Stimulated activated CD4-positive, alpha-beta T cell treated with anti-CD3 and anti-CD28 coated beads, Interleukin-4, amount 100 ng/mL, for 24 hours (primary cell): ENCODE measurements at regions not wholly inside any gene's neighbourhood (a gene's known extent, or its start where the extent isn't known, plus 50 kb on each side); places are given as distances from the start of the nearest gene placed in this dataset.
"Not testable (repeated sequence)": the region's sequence is repeated elsewhere in the genome, so short reads cannot be mapped to it uniquely, and the experiment has no call there.

Source experiments
- DNase-seq: peaks from one replicate; pipeline ENCODE4 v3.0.0-alpha.2; 2020

- DNase-seq = no peak
Measured at GRCh38 chr6:99668036-99668705, 61.5 kb downstream of the PRDM13 start.

- no peak for DNase-seq
Measured at GRCh38 chr6:99689916-99690685, 83.5 kb downstream of the PRDM13 start.

- DNase-seq = not testable (repeated sequence)
Measured at GRCh38 chr6:99702287-99702686, 95.7 kb downstream of the PRDM13 start.

DNA sequence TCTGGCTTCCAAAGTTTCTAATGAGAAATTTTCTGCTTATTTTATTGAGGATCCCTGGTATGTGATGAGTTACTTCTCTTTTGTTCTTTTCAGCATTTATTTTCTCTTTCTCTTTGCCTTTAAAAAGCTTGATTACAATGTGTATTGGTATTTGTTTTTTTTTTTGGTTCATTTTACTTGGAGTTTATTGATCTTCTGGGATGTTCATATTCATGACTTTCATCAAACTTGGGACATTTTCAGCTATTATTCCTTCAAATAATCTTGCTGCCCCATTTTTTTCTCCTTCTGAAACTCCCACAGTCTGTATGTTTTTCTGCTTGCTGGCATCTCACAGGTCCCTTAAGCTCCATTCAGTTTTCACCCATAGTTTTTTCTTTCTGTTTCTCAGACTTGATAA, 102.4 kb downstream of the PRDM13 start:
- no peak for DNase-seq

GRCh38 chr6:99711302-99711701, 104.7 kb downstream of the PRDM13 start:
- DNase-seq = no peak

GRCh38 chr6:99711925-99712324, 105.3 kb downstream of the PRDM13 start:
- no peak for DNase-seq

DNA sequence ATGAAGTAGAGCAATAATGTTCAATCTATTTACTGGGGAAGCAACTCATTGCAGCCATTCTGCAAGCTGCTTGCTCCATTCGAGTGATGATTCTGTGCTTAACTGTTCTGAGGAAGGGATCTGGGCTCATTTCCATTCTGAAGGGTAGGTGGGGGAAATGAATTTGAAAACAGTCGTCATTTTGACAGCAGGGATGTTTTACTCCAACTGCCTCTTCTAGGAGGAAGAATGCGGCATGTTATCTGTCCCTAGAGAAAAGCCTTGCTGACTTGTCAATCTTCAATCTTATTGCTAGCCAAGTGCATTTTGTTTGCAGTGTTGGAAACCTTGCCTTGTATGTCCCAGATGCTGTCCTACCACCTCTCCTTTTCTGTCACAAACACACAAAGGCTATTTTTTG, 105.9 kb downstream of the PRDM13 start:
- DNase-seq = no peak

GRCh38 chr6:99722043-99722442, 115.4 kb downstream of the PRDM13 start:
- not testable (repeated sequence) for DNase-seq

- not testable (repeated sequence) for DNase-seq
Measured at GRCh38 chr6:99730237-99730636, 123.6 kb downstream of the PRDM13 start.

DNA sequence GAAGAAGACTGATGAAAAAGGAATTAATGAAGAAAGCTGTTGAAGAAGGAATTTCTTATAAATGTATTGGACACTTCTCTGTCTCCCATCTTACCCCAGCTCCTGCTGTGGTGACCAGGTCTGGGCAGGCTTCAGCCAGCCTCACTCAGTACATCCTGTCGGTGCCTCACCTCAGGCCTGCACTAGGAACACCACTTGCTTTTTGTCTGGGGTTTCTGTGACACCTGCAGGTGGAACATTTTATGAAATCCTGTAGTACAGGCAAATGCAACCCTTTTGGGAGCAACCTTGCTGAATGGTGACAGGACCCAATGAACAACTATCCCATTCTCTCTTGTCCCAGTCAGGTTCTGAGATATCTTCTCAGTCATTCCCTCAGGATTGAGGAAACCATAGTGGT, 129.7 kb downstream of the PRDM13 start:
- no peak for DNase-seq

DNA sequence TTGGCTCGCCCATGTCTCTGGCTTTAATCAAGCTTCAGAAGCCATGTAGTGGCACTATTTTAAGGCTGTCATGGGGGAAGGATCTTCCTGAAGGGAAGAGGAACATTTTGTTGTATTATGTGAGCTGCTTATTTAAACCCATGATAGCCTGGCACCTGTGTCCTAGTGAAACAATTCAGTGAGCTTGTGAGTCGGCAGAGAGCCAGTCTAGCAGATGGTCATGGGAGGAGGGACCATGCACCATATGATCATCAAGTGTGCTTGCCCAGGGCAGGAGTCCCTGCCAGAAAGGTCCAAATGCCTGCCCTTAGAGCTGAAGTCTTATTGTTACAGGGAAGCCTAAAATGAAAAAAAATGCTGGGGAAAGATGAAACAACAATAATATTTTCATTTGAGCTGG, 132.9 kb downstream of the PRDM13 start:
- DNase-seq = no peak

- no peak for DNase-seq
Measured at GRCh38 chr6:99741092-99741491, 134.5 kb downstream of the PRDM13 start.

DNA sequence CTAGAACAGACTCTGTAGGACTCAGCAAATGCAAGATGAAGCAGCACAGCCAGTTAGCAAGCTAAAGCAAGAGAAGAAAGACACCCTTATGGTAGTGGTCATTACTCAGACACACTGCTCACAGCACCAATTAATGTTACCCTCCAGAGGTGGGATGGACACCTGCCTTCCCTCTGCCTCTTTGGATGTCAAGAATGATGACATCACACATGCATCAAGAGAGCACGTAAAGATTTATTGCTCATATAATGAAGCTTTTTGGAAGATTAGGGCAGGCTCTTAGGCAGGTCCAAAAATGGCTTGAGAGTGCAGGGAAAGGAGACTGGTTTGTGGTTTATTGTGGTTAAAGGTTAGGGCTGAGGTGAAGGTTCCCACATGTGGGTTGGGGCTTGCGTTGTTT, 137.0 kb downstream of the PRDM13 start:
- no peak for DNase-seq

DNA sequence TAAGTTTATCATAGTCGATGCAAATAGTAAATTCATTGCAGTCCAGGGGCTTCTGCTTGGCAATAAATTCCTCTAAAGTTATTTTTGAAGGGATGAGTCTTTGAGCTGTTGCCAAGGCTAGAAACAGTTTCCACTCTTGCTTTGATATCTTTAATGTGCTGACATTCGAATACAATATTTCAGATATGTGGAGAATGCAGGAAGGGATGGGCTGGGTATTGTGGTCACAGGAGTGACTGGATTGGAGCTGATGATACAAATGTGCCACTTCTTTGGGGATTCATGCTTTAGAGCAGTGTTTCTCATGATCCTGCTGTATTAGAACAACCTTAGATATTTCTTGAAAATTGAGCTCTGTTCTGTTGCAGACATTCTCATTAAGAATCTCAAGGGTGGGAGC, 139.0 kb downstream of the PRDM13 start:
- no peak for DNase-seq

DNA sequence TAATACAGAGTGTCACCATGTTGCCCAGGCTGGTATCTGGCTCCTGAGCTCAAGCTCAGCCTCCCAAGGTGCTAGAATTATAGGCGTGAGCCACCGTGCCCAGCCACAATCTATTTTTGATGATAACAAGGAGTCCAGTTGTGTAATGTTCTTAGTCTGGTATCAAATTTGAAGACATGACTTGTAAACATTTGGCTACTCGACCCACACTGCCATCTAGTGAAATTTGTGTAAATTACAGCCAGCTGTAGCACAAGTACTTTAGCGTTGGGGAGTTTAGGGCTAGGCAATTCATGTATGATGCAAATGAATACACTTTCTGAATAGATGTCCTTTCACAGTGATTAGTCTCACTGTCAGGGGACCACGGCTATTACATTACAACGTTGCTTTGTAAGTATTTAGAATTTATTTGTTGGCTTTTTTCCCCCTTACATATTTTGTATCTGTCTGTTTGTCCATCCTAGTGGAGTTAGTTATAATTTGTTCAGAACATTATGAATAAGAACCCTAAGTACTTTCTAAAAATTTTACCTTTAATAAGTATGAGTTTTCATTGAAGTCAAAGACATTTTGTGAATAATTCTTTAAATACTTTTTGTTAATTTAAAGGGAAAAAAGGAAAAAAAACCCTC, 139.7 kb downstream of the PRDM13 start:
- peak; percentile 67 for DNase-seq

- DNase-seq = no peak
Measured at GRCh38 chr6:99761711-99762110, 155.1 kb downstream of the PRDM13 start.

DNA sequence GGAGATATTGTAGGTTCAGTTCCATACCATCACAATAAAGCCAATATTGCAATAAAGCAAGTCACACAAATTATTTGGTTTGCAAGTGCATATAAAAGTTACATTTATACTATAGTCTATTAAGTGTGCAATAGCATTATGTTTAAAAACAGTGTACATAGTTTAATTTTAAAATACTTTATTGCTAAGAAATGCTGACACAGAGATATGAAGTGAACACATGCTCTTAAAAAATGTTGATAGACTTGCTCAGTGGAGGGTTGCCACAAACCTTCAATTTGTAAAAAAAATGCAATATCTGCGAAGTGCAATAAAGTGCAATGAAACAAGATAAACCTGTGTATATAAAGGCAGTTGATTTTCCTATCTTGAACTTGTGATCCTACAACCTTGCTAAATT, 161.5 kb downstream of the PRDM13 start:
- DNase-seq = no peak

DNA sequence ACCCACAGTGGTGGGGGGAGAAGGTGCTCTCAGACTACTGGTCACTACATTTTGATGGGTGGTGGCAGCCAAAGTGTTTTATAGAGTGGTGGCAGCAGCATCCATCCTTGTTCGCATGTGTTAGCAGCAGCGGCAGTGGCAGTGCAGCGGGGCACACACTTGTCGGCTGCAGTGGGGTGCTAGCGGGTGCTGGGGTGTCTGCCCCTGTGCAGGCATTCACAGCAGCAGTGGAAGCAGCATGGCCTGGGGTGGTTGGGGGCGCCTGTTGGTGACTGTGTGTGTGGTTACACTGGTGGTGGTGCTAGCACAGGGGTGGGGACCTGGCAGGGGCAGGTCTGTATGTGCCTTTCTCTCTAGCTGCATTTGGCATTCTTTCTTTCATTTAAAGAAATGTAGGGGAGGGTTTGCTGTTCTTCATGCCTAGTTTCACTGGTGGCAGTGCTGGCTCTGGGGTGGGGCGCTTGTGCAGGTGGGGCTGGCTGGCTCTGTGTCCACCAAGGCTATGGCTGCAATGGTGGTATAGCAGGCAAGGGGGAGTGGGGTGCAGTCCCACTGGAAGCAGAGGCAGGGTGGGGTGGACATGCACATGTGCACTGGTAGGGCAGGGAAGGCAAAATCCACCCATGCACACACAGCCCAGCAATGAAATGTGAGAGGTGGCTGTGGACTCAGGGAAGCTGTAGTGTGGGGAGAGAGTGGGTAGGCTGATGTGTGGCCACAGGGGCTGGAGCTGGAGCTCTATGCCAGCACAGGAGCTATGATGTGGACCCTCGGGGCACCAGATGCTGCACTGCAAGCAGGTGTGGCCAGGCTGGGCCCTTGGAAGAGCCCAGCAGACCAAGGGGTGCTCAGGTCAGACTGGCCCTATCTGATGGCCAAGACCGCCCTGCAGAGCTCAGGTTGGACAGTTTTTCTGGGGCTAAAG, 173.3 kb downstream of the PRDM13 start:
- no peak for DNase-seq

GRCh38 chr6:99780556-99780885, 173.9 kb downstream of the PRDM13 start:
- DNase-seq = no peak

DNA sequence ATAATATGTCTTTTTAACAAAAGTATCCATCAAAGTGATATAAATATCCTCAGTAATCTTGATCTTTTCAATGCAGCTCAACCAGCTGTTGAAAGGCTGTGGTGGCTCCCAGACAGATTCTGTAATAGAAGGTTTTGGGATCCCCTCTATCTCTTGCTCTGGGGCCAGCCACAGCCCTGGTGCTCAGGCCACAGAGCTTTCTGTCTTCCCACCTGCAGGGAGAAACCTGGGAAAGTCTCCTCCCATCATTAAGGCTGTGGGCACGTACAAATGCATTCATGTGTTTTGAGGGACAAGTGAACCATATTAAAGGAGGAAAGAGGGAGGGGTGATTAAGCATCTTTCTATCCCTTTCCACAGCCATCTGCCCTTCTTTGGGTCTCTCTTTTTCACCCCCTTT, 183.1 kb downstream of the PRDM13 start:
- DNase-seq = no peak

DNA sequence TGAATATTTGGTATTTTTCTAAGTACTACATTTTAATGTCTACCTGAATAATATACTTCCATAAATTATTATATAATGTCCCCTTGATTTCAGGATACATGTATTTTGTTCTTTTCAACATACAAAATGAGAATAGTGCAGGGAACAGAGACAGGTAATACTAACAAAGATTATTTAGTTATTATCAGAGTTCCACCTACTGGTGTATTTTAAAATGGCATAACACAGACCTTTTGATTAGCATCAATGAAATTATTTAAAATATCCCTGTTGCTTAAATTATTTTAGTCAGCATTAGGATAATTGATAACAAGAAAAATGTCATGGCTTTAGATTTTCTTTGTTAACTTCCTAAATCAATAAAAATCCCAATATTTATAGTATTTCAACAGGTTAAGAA, 184.0 kb downstream of the PRDM13 start:
- no peak for DNase-seq

- DNase-seq = no peak
Measured at GRCh38 chr6:99801805-99802204, 192.2 kb downstream of the MCHR2 start.

GRCh38 chr6:99802396-99803031, 191.5 kb downstream of the MCHR2 start:
- no peak for DNase-seq
